ENCODE measurements at regions not wholly inside any gene's neighbourhood (a gene's known extent, or its start where the extent isn't known, plus 50 kb on each side); places are given as distances from the start of the nearest gene placed in this dataset.

GRCh38 chr15:66621491-66622467, 56.0 kb upstream of the LCTL start:
- TF ChIP-seq RAD21 (IDR thresholded peaks at IDR 0.05; ENCODE audit: low read length) (no peak), RCOR1 (IDR thresholded peaks at IDR 0.05; ENCODE audit: low read length) (no peak), JUND (IDR thresholded peaks at IDR 0.05) (no peak), REST (IDR thresholded peaks at IDR 0.05; ENCODE audit: low read depth, low read length) (no peak)
- Histone ChIP-seq H3K9me2 (no peaks in the 10 kb centered on the region), H3K4me2 (no peak overlapping the region), H3K4me1 (ENCODE audit: control insufficient read depth in 1 of 2, insufficient read depth in 2 of 2, low read depth in 1 of 2, low read length in 1 of 2) (peaks cover 5 to 7% of the 10 kb centered on the region in 2 experiments; a peak in 2 of 4 replicates), H3K9me3 (no peaks in the 10 kb centered on the region), H2AFZ (ENCODE audit: low read depth) (no peak overlapping the region), H4K20me1 (ENCODE audit: insufficient read depth) (no peaks in the 10 kb centered on the region), H3K27ac (ENCODE audit: low read depth in 2 of 2, low read length in 1 of 2) (no peak overlapping the region), H3K27me3 (ENCODE audit: insufficient read depth) (no peaks in the 10 kb centered on the region), H3K79me2 (ENCODE audit: insufficient read depth) (no peaks in the 10 kb centered on the region), H3K4me3 (ENCODE audit: low read depth in 2 of 2, low read length in 1 of 2) (no peak overlapping the region), H3F3A (replicated peaks; ENCODE audit: insufficient read depth) (peaks cover 7% of the 10 kb centered on the region), H3K9ac (no peak overlapping the region), H3K36me3 (replicated peaks in 1 of 2; ENCODE audit: control insufficient read depth in 1 of 2, insufficient read depth in 2 of 2, low read length in 1 of 2) (no peaks in the 10 kb centered on the region)
- ChIA-PET POLR2A (no interaction called here), CTCF (interaction anchor here (1.2 to 12.4 kb wide), 10 partner anchors 7 to 231 kb away, joined by 3 to 172 read pairs (median 6); partner anchors contain the start of gene SMAD6)
- no peak for DNase-seq
- 94% methylated on average over 69 of the region's 75 CpGs for WGBS (ENCODE audit: low lambda C conversion rate)

- Histone ChIP-seq H3K9ac (no peak overlapping the region), H3K9me2 (no peaks in the 10 kb centered on the region), H3K9me3 (no peaks in the 10 kb centered on the region), H3K4me1 (ENCODE audit: control insufficient read depth in 1 of 2, insufficient read depth in 2 of 2, low read depth in 1 of 2, low read length in 1 of 2) (peaks cover 3 to 5% of the 10 kb centered on the region in 2 experiments; a peak in 2 of 4 replicates), H3K27me3 (ENCODE audit: insufficient read depth) (no peaks in the 10 kb centered on the region), H3K79me2 (ENCODE audit: insufficient read depth) (no peaks in the 10 kb centered on the region), H4K20me1 (ENCODE audit: insufficient read depth) (no peaks in the 10 kb centered on the region), H3K27ac (ENCODE audit: low read depth in 2 of 2, low read length in 1 of 2) (no peak overlapping the region), H3K4me3 (ENCODE audit: low read depth in 2 of 2, low read length in 1 of 2) (no peak overlapping the region), H3F3A (replicated peaks; ENCODE audit: insufficient read depth) (no peaks in the 10 kb centered on the region), H3K4me2 (no peak overlapping the region), H2AFZ (ENCODE audit: low read depth) (no peak overlapping the region), H3K36me3 (replicated peaks in 1 of 2; ENCODE audit: control insufficient read depth in 1 of 2, insufficient read depth in 2 of 2, low read length in 1 of 2) (no peaks in the 10 kb centered on the region)
- ChIA-PET POLR2A (no interaction called here), CTCF (interaction anchor here (1.2 to 12.4 kb wide), 6 partner anchors 18 to 152 kb away, joined by 3 to 172 read pairs (median 4); partner anchors contain the start of gene SMAD6)
- no peak for DNase-seq
- TF ChIP-seq FOXM1 (IDR thresholded peaks at IDR 0.05; ENCODE audit: low read depth) (no peak), REST (IDR thresholded peaks at IDR 0.05; ENCODE audit: low read depth, low read length) (no peak), USF1 (IDR thresholded peaks at IDR 0.05; ENCODE audit: borderline replicate concordance, low read depth) (no peak), TAF1 (IDR thresholded peaks at IDR 0.05; ENCODE audit: borderline replicate concordance, low read depth, low read length) (no peak), FOSL2 (IDR thresholded peaks at IDR 0.05; ENCODE audit: borderline replicate concordance, low read depth) (no peak), CHD2 (IDR thresholded peaks at IDR 0.05; ENCODE audit: low read length, partially characterized antibody) (no peak), MXI1 (IDR thresholded peaks at IDR 0.05; ENCODE audit: low read depth, low read length) (no peak), NFIC (IDR thresholded peaks at IDR 0.05; ENCODE audit: borderline replicate concordance) (no peak)
- 89% methylated on average over 5 of the region's 5 CpGs for WGBS (ENCODE audit: low lambda C conversion rate)
Measured at GRCh38 chr15:66622591-66623022, 56.8 kb upstream of the LCTL start.

Data from SK-N-SH (cell line).